PC-9 (cell line): ENCODE measurements at regions not wholly inside any gene's neighbourhood (a gene's known extent, or its start where the extent isn't known, plus 50 kb on each side); places are given as distances from the start of the nearest gene placed in this dataset.

Source experiments
- BruUV-seq: library from RNA; stranded (reverse); fragments of 400-500 nt; replicated peaks from 2 replicates; lab custom pipeline; 2021; lab: Mats Ljungman, UMichigan
- CTCF ChIA-PET: fragments of 300-600 bp; sonication (Branson Sonifier 250); formaldehyde crosslinking; loops from one replicate; lab custom pipeline; 2022; ENCODE audit warnings: antibody characterized with exemption; lab: Charles Lee
- POLR2A ChIA-PET: fragments of 300-600 bp; sonication (Branson Sonifier 250); formaldehyde crosslinking; loops from one replicate; lab custom pipeline; 2022; ENCODE audit warnings: antibody characterized with exemption; ENCODE audit not compliant: unreplicated experiment; lab: Charles Lee
- DNase-seq, 2 experiments: peaks; one replicate each; pipeline versions ENCODE4 v3.0.0 to v3.0.0-alpha.2; 2015 to 2022; ENCODE audit warnings: mixed read lengths in 1 of 2
- H2AFZ ChIP-seq: fragments of 200-600 bp; sonication (generic); 2 replicates; pipeline ENCODE4 v1.8.1; 2017; ENCODE audit warnings: antibody characterized with exemption
- H3F3A ChIP-seq: fragments of 200-600 bp; sonication (generic); 2 replicates; pipeline ENCODE4 v1.8.1; 2017; ENCODE audit warnings: antibody characterized with exemption, mild to moderate bottlenecking, low read depth; ENCODE audit not compliant: insufficient read depth
- H3K27ac ChIP-seq: fragments of 200-600 bp; sonication (generic); 2 replicates; pipeline ENCODE4 v1.6.1; 2016; ENCODE audit warnings: mixed run types
- H3K27me3 ChIP-seq: fragments of 200-600 bp; sonication (generic); 2 replicates; pipeline ENCODE4 v1.6.1; 2016; ENCODE audit warnings: low read depth, mixed run types; ENCODE audit not compliant: insufficient read depth
- H3K36me3 ChIP-seq: fragments of 200-600 bp; sonication (generic); 2 replicates; pipeline ENCODE4 v1.6.1; 2016; ENCODE audit warnings: low read depth, mixed run types
- H3K4me1 ChIP-seq: fragments of 200-600 bp; sonication (generic); replicated peaks from 2 replicates; pipeline ENCODE4 v1.6.1; 2016; ENCODE audit warnings: mixed run types; ENCODE audit not compliant: insufficient read depth
- H3K4me2 ChIP-seq: fragments of 200-600 bp; sonication (generic); 2 replicates; pipeline ENCODE4 v1.6.1; 2017; ENCODE audit warnings: mixed run types
- H3K4me3 ChIP-seq: fragments of 200-600 bp; sonication (generic); 2 replicates; pipeline ENCODE4 v1.6.1; 2016; ENCODE audit warnings: mixed run types
- H3K79me2 ChIP-seq: fragments of 200-600 bp; sonication (generic); 2 replicates; pipeline ENCODE4 v1.6.1; 2017; ENCODE audit warnings: low read depth, mixed run types
- H3K9me2 ChIP-seq: fragments of 200-600 bp; sonication (generic); 2 replicates; pipeline ENCODE4 v1.8.1; 2017; ENCODE audit warnings: mild to moderate bottlenecking; ENCODE audit not compliant: insufficient read depth
- H3K9me3 ChIP-seq: fragments of 200-600 bp; sonication (generic); 2 replicates; pipeline ENCODE4 v1.8.1; 2016; ENCODE audit warnings: low read depth; ENCODE audit not compliant: insufficient read depth
- H4K20me1 ChIP-seq: fragments of 200-600 bp; sonication (generic); 2 replicates; pipeline ENCODE4 v1.8.1; 2017; ENCODE audit not compliant: insufficient read depth
- CTCF ChIP-seq: fragments of 200-600 bp; sonication (generic); conservative IDR thresholded peaks from 2 replicates; pipeline ENCODE4 v1.6.1; 2017; ENCODE audit warnings: mixed run types, antibody characterized with exemption, mild to moderate bottlenecking, moderate library complexity
- EZH2 ChIP-seq: fragments of 200-600 bp; sonication (generic); IDR thresholded peaks from 2 replicates; pipeline ENCODE4 v1.8.0; 2017; ENCODE audit warnings: antibody characterized with exemption, low read depth
- intact Hi-C: fragments of 100-400 bp; cut with micrococcal nuclease; formaldehyde crosslinking; loops from one replicate; pipeline ENCODE4 v1.10.0; 2022; ENCODE audit not compliant: unreplicated experiment

- H3K27me3 ChIP-seq: no peaks in the 10 kb centered on the region
- H3K4me1 ChIP-seq: no peaks in the 10 kb centered on the region
- H3K79me2 ChIP-seq: no peaks in the 10 kb centered on the region
- CTCF ChIA-PET: no interaction called here
- H4K20me1 ChIP-seq: no peaks in the 10 kb centered on the region
- H3K36me3 ChIP-seq: no peaks in the 10 kb centered on the region
- H3K4me3 ChIP-seq: no peak overlapping the region
- H3F3A ChIP-seq: no peaks in the 10 kb centered on the region
- H3K9me2 ChIP-seq: no peaks in the 10 kb centered on the region
- H3K9me3 ChIP-seq: no peaks in the 10 kb centered on the region
- BruUV-seq: no TSS peak
- no peak overlapping the region for H2AFZ ChIP-seq
- no peak overlapping the region for H3K27ac ChIP-seq
- intact Hi-C loops: no loop called here
- DNase-seq: no peak
- POLR2A ChIA-PET: no interaction called here
- TF ChIP-seq EZH2 (no peak), CTCF (peak; percentile 36; the same call in 1 of the 2 replicates)
- H3K4me2 ChIP-seq: no peak overlapping the region
Observed at GRCh38 chr3:94525043-94525442, 462.2 kb downstream of the NSUN3 start.

- CTCF ChIA-PET: no interaction called here
- intact Hi-C loops: no loop called here
- no peak for DNase-seq
Observed at GRCh38 chr3:94529816-94530215, 467.0 kb downstream of the NSUN3 start.

GRCh38 chr3:94532951-94533350 lies 470.1 kb downstream of the NSUN3 start:
- intact Hi-C loops: no loop called here
- Histone ChIP-seq H3K27me3 (no peaks in the 10 kb centered on the region), H3F3A (no peaks in the 10 kb centered on the region), H2AFZ (no peak overlapping the region), H3K9me3 (no peaks in the 10 kb centered on the region), H3K9me2 (no peaks in the 10 kb centered on the region), H3K27ac (no peak overlapping the region), H3K4me2 (no peak overlapping the region), H3K4me3 (no peak overlapping the region), H3K36me3 (no peaks in the 10 kb centered on the region), H3K4me1 (no peaks in the 10 kb centered on the region), H3K79me2 (no peaks in the 10 kb centered on the region), H4K20me1 (no peaks in the 10 kb centered on the region)
- DNase-seq: no peak
- ChIA-PET POLR2A (no interaction called here), CTCF (no interaction called here)
- TF ChIP-seq CTCF: no peak
- no peak for TF ChIP-seq EZH2
- no TSS peak for BruUV-seq

More at GRCh38 chr3:94529816-94530215, 467.0 kb downstream of the NSUN3 start:
- no peak overlapping the region for H2AFZ ChIP-seq
- H3K9me3 ChIP-seq: no peaks in the 10 kb centered on the region
- H3K79me2 ChIP-seq: no peaks in the 10 kb centered on the region
- H3K27ac ChIP-seq: no peak overlapping the region
- no peaks in the 10 kb centered on the region for H3F3A ChIP-seq
- no peaks in the 10 kb centered on the region for H4K20me1 ChIP-seq
- H3K27me3 ChIP-seq: no peaks in the 10 kb centered on the region
- POLR2A ChIA-PET: no interaction called here
- BruUV-seq: no TSS peak
- H3K4me1 ChIP-seq: no peaks in the 10 kb centered on the region
- no peak for TF ChIP-seq CTCF
- no peak for TF ChIP-seq EZH2
- no peaks in the 10 kb centered on the region for H3K9me2 ChIP-seq
- no peak overlapping the region for H3K4me3 ChIP-seq
- no peak overlapping the region for H3K4me2 ChIP-seq
- H3K36me3 ChIP-seq: no peaks in the 10 kb centered on the region
